ENCODE measurements at regions not wholly inside any gene's neighbourhood (a gene's known extent, or its start where the extent isn't known, plus 50 kb on each side); places are given as distances from the start of the nearest gene placed in this dataset.

- no peak for DNase-seq
- Histone ChIP-seq H3K4me1 (ENCODE audit: control insufficient read depth in 2 of 3, insufficient read depth in 2 of 3, low read depth in 1 of 3, low read length in 3 of 3) (peaks cover 0 to 7% (median 0%) of the 10 kb centered on the region in 3 donors), H3K36me3 (ENCODE audit: control insufficient read depth in 2 of 3, insufficient read depth in 3 of 3, low read length in 3 of 3) (no peaks in the 10 kb centered on the region), H3K9ac (ENCODE audit: low read length in 3 of 3) (no peak overlapping the region), H3K27me3 (ENCODE audit: control insufficient read depth, insufficient read depth, low read length) (no peaks in the 10 kb centered on the region), H3K27ac (ENCODE audit: low read depth in 2 of 2, low read length in 2 of 2) (no peak overlapping the region), H3K4me3 (ENCODE audit: low read length in 3 of 3) (no peak overlapping the region), H3K9me3 (ENCODE audit: control insufficient read depth in 2 of 3, insufficient read depth in 1 of 3, low read length in 3 of 3) (no peaks in the 10 kb centered on the region)
- intact Hi-C loops (cut with DNase I) = no loop called here
- no peak for FAIRE-seq
- TF ChIP-seq CTCF (IDR thresholded peaks at IDR 0.05; ENCODE audit: borderline replicate concordance, extremely low read depth, insufficient read depth) = no peak
These were observed 436.5 kb downstream of the PCNX1 start for GRCh38 chr14:71343724-71344123.

- Histone ChIP-seq H3K4me3 (ENCODE audit: low read length in 3 of 3) (no peak overlapping the region), H3K27ac (ENCODE audit: low read depth in 2 of 2, low read length in 2 of 2) (no peak overlapping the region), H3K27me3 (ENCODE audit: control insufficient read depth, insufficient read depth, low read length) (no peaks in the 10 kb centered on the region), H3K4me1 (ENCODE audit: control insufficient read depth in 2 of 3, insufficient read depth in 2 of 3, low read depth in 1 of 3, low read length in 3 of 3) (peaks cover 0 to 7% (median 0%) of the 10 kb centered on the region in 3 donors), H3K9ac (ENCODE audit: low read length in 3 of 3) (no peak overlapping the region), H3K9me3 (ENCODE audit: control insufficient read depth in 2 of 3, insufficient read depth in 1 of 3, low read length in 3 of 3) (no peaks in the 10 kb centered on the region), H3K36me3 (ENCODE audit: control insufficient read depth in 2 of 3, insufficient read depth in 3 of 3, low read length in 3 of 3) (no peaks in the 10 kb centered on the region)
- intact Hi-C loops (cut with DNase I) = no loop called here
- DNase-seq (no peak), FAIRE-seq (no peak)
- TF ChIP-seq CTCF (IDR thresholded peaks at IDR 0.05; ENCODE audit: borderline replicate concordance, extremely low read depth, insufficient read depth) = no peak
These were observed 437.2 kb downstream of the PCNX1 start for GRCh38 chr14:71344506-71344905.

GRCh38 chr14:71346685-71347084, 439.4 kb downstream of the PCNX1 start:
- FAIRE-seq (no peak), DNase-seq (no peak)
- H3K9ac ChIP-seq (ENCODE audit: low read length in 3 of 3) = no peak overlapping the region
- H3K4me1 ChIP-seq (ENCODE audit: control insufficient read depth in 2 of 3, insufficient read depth in 2 of 3, low read depth in 1 of 3, low read length in 3 of 3) = no peaks in the 10 kb centered on the region
- no peaks in the 10 kb centered on the region for H3K27me3 ChIP-seq (ENCODE audit: control insufficient read depth, insufficient read depth, low read length)
- no peak for TF ChIP-seq CTCF (IDR thresholded peaks at IDR 0.05; ENCODE audit: borderline replicate concordance, extremely low read depth, insufficient read depth)
- H3K9me3 ChIP-seq (ENCODE audit: control insufficient read depth in 2 of 3, insufficient read depth in 1 of 3, low read length in 3 of 3) = no peaks in the 10 kb centered on the region
- H3K36me3 ChIP-seq (ENCODE audit: control insufficient read depth in 2 of 3, insufficient read depth in 3 of 3, low read length in 3 of 3) = no peaks in the 10 kb centered on the region
- no peak overlapping the region for H3K27ac ChIP-seq (ENCODE audit: low read depth in 2 of 2, low read length in 2 of 2)
- intact Hi-C loops (cut with DNase I) = no loop called here
- no peak overlapping the region for H3K4me3 ChIP-seq (ENCODE audit: low read length in 3 of 3)

- no peaks in the 10 kb centered on the region for H3K9me3 ChIP-seq (ENCODE audit: control insufficient read depth in 2 of 3, insufficient read depth in 1 of 3, low read length in 3 of 3)
These were observed 441.1 kb downstream of the PCNX1 start for GRCh38 chr14:71348394-71348793.

More at GRCh38 chr14:71348394-71348793, 441.1 kb downstream of the PCNX1 start:
- H3K27me3 ChIP-seq (ENCODE audit: control insufficient read depth, insufficient read depth, low read length) = no peaks in the 10 kb centered on the region
- no peak overlapping the region for H3K27ac ChIP-seq (ENCODE audit: low read depth in 2 of 2, low read length in 2 of 2)
- intact Hi-C loops (cut with DNase I) = no loop called here
- TF ChIP-seq CTCF (IDR thresholded peaks at IDR 0.05; ENCODE audit: borderline replicate concordance, extremely low read depth, insufficient read depth) = no peak
- FAIRE-seq (no peak), DNase-seq (no peak)
- H3K4me3 ChIP-seq (ENCODE audit: low read length in 3 of 3) = no peak overlapping the region
- H3K4me1 ChIP-seq (ENCODE audit: control insufficient read depth in 2 of 3, insufficient read depth in 2 of 3, low read depth in 1 of 3, low read length in 3 of 3) = no peaks in the 10 kb centered on the region
- H3K36me3 ChIP-seq (ENCODE audit: control insufficient read depth in 2 of 3, insufficient read depth in 3 of 3, low read length in 3 of 3) = no peaks in the 10 kb centered on the region
- H3K9ac ChIP-seq (ENCODE audit: low read length in 3 of 3) = no peak overlapping the region

Measured in kidney (tissue), 13 donors.